ENCODE measurements at regions not wholly inside any gene's neighbourhood (a gene's known extent, or its start where the extent isn't known, plus 50 kb on each side); places are given as distances from the start of the nearest gene placed in this dataset.
"Not testable (repeated sequence)": the region's sequence is repeated elsewhere in the genome, so short reads cannot be mapped to it uniquely, and the experiment has no call there.

GRCh38 chr2:83967854-83968253 lies 491.2 kb downstream of the SUCLG1 start:
- H3K4me3 ChIP-seq = no peak overlapping the region
- ATAC-seq (no peak), DNase-seq (no peak)
- no peaks in the 10 kb centered on the region for H3K4me1 ChIP-seq
- H3K36me3 ChIP-seq = no peaks in the 10 kb centered on the region
- intact Hi-C loops (cut with DNase I) = no loop called here
- no peaks in the 10 kb centered on the region for H3K9me3 ChIP-seq
- H3K27me3 ChIP-seq = peaks cover 0 to 3% (median 0%) of the 10 kb centered on the region in 9 donors
- no peak for TF ChIP-seq POLR2A (IDR thresholded peaks at IDR 0.05)
- no peak for TF ChIP-seq CTCF (IDR thresholded peaks at IDR 0.05)
- WGBS, 4 donors = 57 to 61% (median 59%) methylated on average over 2 of the region's 2 CpGs
- no peak overlapping the region for H3K27ac ChIP-seq

- H3K9me3 ChIP-seq; H3K4me1 ChIP-seq; ATAC-seq; H3K27me3 ChIP-seq; H3K36me3 ChIP-seq; H3K4me3 ChIP-seq; H3K27ac ChIP-seq; DNase-seq; intact Hi-C loops (cut with DNase I): not testable (repeated sequence)
- 87 to 98% (median 91%) methylated on average over 1 to 3 of the region's 3 CpGs for WGBS, 4 donors
These were observed 492.1 kb downstream of the SUCLG1 start for GRCh38 chr2:83966946-83967345.

- intact Hi-C loops (cut with DNase I) = no loop called here
- no peaks in the 10 kb centered on the region for H3K4me1 ChIP-seq
- 86 to 90% (median 89%) methylated on average over 7 of the region's 7 CpGs for WGBS, 4 donors
- no peak for ATAC-seq
- H3K27me3 ChIP-seq = no peaks in the 10 kb centered on the region
- DNase-seq = no peak
- TF ChIP-seq POLR2A (IDR thresholded peaks at IDR 0.05) (no peak), CTCF (IDR thresholded peaks at IDR 0.05) (no peak)
- no peaks in the 10 kb centered on the region for H3K36me3 ChIP-seq
- no peaks in the 10 kb centered on the region for H3K9me3 ChIP-seq
- no peak overlapping the region for H3K27ac ChIP-seq
- no peak overlapping the region for H3K4me3 ChIP-seq
These were observed 497.6 kb downstream of the SUCLG1 start for GRCh38 chr2:83961512-83961911.

- no peak overlapping the region for H3K27ac ChIP-seq
- no peak for TF ChIP-seq POLR2A (IDR thresholded peaks at IDR 0.05)
- DNase-seq (no peak), ATAC-seq (no peak)
- no peaks in the 10 kb centered on the region for H3K9me3 ChIP-seq
- no peak overlapping the region for H3K4me3 ChIP-seq
- H3K36me3 ChIP-seq = no peaks in the 10 kb centered on the region
- intact Hi-C loops (cut with DNase I) = no loop called here
- no peaks in the 10 kb centered on the region for H3K27me3 ChIP-seq
- H3K4me1 ChIP-seq = no peaks in the 10 kb centered on the region
- 84 to 91% (median 89%) methylated on average over 1 of the region's 1 CpG for WGBS, 4 donors
These were observed 498.7 kb downstream of the SUCLG1 start for GRCh38 chr2:83960371-83960770.

- H3K4me1 ChIP-seq = no peaks in the 10 kb centered on the region
- no peaks in the 10 kb centered on the region for H3K9me3 ChIP-seq
- H3K4me3 ChIP-seq = no peak overlapping the region
- TF ChIP-seq CTCF (IDR thresholded peaks at IDR 0.05) (no peak), POLR2A (IDR thresholded peaks at IDR 0.05) (no peak)
- intact Hi-C loops (cut with DNase I) = no loop called here
- ATAC-seq (no peak), DNase-seq (no peak)
- no peak overlapping the region for H3K27ac ChIP-seq
- WGBS, 4 donors = 89 to 92% (median 90%) methylated on average over 2 of the region's 2 CpGs
- no peaks in the 10 kb centered on the region for H3K36me3 ChIP-seq
- H3K27me3 ChIP-seq = no peaks in the 10 kb centered on the region
These were observed 499.8 kb downstream of the SUCLG1 start for GRCh38 chr2:83959266-83959665.

Measured in heart left ventricle (tissue), 16 donors.